HUDEP-2 (cell line): ENCODE measurements at regions not wholly inside any gene's neighbourhood (a gene's known extent, or its start where the extent isn't known, plus 50 kb on each side); places are given as distances from the start of the nearest gene placed in this dataset.
A peak's percentile ranks its signal among the peaks of the same experiment; 100 is the strongest.
"Not testable (repeated sequence)": the region's sequence is repeated elsewhere in the genome, so short reads cannot be mapped to it uniquely, and the experiment has no call there.

Experiments
- DNase-seq, 76 experiments: peaks; one replicate each; lab custom pipeline; 2025; ENCODE audit not compliant: unreplicated experiment in 76 of 76; lab: John Stamatoyannopoulos, UW

- DNase-seq: no peak
Measured at GRCh38 chr13:27327633-27328032, 57.0 kb downstream of the RASL11A start.

- no peak for DNase-seq
Measured at GRCh38 chr13:27329210-27329609, 58.6 kb downstream of the RASL11A start.

DNA sequence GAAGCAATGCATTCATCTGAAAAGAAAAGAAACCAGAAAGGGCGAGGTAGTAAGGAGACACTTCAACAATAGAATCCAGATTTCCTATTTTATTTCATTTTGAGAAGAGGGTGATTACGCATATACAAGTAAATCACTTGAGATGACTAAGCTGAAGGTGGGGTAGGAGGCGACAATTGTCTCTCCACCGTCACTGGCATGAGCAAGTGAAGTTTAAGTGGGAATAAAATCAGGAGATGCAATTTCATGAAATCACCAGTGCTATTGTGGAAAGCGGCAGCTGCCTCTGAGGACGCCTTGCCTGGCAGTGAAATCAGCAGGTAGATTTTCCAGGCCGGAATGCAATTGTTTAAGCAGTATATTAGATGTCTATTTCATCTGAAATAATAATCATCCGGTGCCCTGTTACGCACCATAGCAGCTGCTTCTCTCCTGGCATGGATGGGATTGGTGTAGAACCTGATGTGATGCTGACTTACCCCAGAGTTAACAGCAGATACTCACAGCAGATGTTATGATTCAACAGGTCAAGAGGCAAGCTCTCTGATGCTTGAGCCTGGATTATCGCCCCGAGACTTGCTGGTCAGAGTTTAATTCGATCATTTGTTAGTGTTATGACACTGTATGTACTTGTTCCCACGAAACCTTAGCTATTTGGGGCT lies 64.3 kb downstream of the RASL11A start:
- DNase-seq: no peak

- DNase-seq: no peak
Measured at GRCh38 chr13:27336014-27336673, 65.5 kb downstream of the RASL11A start.

DNA sequence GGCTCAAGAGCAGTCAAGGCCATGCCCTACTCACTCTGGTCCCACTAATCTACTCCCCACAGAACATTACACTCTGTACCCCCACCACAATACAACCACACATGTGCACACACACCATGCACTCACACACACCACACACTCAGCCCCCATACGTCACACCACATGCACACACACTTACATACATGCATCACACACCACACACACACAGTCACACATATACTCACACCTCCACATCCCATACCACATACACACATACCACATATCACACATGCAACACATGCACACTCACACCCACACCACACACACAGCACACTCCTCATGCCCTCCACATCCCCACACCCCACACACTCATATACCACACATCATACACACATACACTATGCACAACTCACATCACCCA lies 67.6 kb downstream of the RASL11A start:
- DNase-seq: no peak

- DNase-seq: peak in 11 of 76 experiments; percentile 3 to 18 (median 8)
Measured at GRCh38 chr13:27338816-27339215, 68.2 kb downstream of the RASL11A start.

- DNase-seq: peak in 44 of 76 experiments; percentile 2 to 65 (median 26)
Measured at GRCh38 chr13:27339299-27339698, 68.7 kb downstream of the RASL11A start.

DNA sequence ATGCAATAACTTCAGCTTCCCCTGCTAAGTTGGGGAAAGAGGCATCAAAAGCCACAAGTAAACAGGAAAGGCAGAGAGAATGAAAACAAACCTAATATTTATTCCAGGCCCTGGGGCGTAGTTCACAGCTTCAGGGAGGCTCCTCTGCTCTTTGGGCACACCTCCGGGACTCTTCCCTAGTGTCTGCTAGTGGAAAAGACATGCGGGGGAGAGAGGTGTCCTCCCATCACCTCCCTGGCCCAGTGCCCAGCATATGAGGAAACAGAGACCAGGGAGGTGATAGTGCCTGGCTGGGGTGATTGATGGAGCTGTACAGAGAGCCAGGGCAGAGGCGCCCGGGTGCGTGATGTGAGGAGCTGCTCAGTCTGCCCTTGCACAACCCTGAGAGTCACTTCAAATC lies 71.0 kb downstream of the RASL11A start:
- peak in 8 of 76 experiments; percentile 4 to 38 (median 12) for DNase-seq

DNA sequence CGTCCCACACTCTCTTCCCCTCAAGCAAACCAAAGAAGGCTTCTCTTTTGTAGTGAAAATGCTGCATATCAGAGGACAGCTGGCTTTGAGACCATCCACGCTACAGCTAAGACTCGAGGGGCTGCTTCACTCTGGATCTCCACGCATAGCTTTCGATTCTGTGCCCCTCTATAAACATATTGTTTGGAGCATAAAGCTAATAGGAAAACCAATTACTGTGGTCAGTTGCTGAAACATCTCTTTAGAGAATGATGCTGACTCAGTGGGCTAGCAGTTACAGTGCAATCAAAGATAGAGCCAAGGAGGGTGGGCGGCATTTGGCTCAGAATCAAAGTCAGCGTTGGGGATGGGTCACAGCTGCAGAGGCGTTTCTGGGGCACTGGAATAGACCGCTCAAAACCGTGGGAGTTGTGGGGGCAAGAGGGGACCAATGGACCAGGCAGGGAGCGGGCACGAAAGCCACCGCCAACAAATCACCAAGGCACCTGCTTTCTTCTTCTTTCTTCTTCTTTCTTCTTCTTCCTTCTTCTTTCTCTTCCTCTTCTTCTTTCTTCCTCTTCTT lies 76.7 kb downstream of the RASL11A start:
- no peak for DNase-seq

DNA sequence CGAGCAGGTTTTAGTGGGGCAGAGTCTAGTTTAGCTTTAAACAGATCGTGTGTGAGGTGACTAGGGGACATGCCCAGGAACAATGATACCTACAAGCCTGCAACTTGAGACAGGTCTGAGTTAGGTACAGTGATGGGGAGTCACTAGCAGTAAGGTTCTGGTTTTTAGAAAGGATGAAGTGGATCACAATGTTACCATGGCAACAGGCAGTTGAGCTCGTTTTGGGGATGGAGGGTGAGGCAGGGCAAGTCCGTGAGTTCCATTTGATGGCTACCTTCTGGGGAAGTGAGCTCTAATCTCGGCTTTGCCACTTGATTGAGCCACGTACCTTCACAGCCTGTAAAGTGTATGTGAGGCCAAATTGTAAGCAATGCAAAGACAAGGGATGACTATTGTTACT lies 76.0 kb upstream of the GTF3A start:
- DNase-seq: no peak

DNA sequence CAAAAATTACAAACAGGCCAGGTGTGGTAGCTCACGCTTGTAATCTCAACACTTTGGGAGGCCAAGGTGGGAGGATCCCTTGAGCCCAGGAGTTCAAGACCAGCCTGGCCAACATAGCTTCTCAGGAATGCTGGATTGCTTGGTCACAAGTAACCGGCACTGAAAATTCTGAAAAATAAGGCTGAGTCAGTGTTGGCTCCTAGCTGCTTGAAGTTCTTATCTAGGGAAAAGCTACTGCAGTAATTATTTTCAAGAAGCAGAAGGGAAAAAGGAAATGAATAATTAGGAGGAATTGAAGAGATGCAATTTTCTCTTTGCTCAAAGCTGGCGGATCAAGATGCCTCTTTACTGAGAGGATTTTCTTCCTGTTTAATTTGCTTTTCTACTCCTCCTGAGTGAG lies 75.0 kb upstream of the GTF3A start:
- DNase-seq: no peak

DNA sequence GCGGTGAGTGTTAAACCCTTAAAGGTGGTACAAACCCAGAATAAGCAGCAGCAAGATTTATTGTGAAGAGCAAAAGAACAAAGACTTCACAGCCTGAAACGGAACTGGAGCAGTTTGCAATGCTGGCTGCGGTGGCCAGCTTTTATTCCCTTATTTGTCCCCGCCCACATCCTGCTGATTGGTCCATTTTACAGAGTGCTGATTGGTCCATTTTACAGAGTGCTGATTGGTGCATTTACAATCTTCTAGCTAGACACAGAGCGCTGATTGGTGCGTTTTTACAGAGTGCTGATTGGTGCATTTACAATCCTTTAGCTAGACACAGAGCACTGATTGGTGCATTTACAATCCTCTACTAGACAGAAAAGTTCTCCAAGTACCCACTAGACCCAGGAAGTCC lies 73.6 kb upstream of the GTF3A start:
- DNase-seq: not testable (repeated sequence)

DNA sequence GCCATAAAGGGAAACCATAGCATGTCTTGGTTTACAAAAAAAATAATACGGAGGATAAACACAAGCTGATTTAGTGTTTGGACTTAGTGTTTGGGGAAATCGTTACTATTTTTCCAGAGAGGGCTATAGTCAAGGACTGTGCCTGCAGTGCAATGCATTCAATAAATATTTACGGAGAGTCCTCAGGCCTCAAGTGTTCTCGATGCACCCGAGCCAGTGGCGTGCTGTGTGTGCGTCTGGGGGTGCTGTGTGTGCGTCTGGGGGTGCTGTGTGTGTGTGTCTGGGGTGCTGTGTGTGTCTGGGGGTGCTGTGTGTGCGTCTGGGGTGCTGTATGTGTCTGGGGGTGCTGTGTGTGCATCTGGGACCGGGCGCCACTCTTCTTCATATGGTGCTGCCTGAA lies 71.7 kb upstream of the GTF3A start:
- DNase-seq: no peak

GRCh38 chr13:27353166-27353583 lies 71.2 kb upstream of the GTF3A start:
- DNase-seq: no peak

- DNase-seq: no peak
Measured at GRCh38 chr13:27353708-27354107, 70.7 kb upstream of the GTF3A start.

- no peak for DNase-seq
Measured at GRCh38 chr13:27354379-27354778, 70.0 kb upstream of the GTF3A start.

DNA sequence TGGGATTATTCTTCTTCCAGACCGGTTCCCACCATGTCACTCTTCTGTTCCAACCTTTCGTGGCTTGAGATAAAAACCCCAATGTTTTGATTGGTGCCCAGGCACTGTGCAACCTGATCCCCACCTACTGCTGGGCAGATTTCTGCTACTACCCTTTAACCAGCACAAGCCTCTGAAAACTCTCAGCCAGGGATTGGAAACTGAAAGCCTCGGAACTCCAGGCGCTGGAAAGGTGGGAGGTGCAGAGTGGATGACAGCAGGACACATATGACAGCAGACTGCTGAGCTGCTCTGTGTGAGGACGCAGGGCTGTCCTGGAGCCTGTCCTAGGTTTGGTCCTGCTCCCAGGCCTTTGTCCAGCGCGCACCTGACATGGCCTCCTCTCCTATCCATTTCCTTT lies 68.5 kb upstream of the GTF3A start:
- no peak for DNase-seq

DNA sequence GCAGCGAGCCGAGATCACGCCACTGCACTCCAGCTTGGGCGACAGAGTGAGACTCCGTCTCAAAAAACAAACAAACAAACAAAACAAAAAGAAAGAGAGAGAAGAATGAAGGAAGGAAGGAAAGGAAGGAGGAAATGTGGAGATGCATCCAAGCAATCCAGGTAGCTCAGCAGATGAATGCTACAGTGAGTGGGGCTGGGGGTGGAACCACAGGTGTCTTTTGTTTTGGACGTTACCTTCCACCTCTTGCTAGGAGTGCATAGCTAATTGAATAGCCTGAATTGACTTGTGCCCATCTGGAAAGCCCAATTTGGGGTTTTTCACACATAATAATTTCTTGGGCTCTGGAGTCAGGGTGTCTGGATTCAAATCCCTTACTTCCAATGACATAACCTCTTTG lies 66.0 kb upstream of the GTF3A start:
- DNase-seq: no peak

GRCh38 chr13:27359199-27359821 lies 65.1 kb upstream of the GTF3A start:
- peak in 54 of 76 experiments; percentile 4 to 70 (median 38) for DNase-seq

- DNase-seq: no peak
Measured at GRCh38 chr13:27360562-27360961, 63.9 kb upstream of the GTF3A start.

GRCh38 chr13:27362064-27362751 lies 62.2 kb upstream of the GTF3A start:
- DNase-seq: peak in 74 of 76 experiments; percentile 17 to 85 (median 68)
